HL-60 (cell line): ENCODE measurements at regions not wholly inside any gene's neighbourhood (a gene's known extent, or its start where the extent isn't known, plus 50 kb on each side); places are given as distances from the start of the nearest gene placed in this dataset.

ENCODE experiments used
- DNase-seq, 2 experiments: peaks; one replicate each; pipeline ENCODE4 v3.0.0-alpha.2; 2010 to 2020; ENCODE audit warnings: low read depth in 1 of 2, low spot score in 1 of 2
- H3K27ac ChIP-seq: fragments of 250-450 bp; sonication (Bioruptor Pico); replicated peaks from 2 replicates; pipeline ENCODE4 v1.5.1; 2020; ENCODE audit warnings: mild to moderate bottlenecking, moderate library complexity
- H3K27me3 ChIP-seq: fragments of 250-450 bp; sonication (Bioruptor Pico); 2 replicates; pipeline ENCODE4 v1.5.1; 2021; ENCODE audit warnings: mild to moderate bottlenecking, moderate library complexity; ENCODE audit not compliant: insufficient read depth, poor library complexity, severe bottlenecking
- H3K4me3 ChIP-seq: replicated peaks from 2 replicates; pipeline ENCODE4 v1.5.1; 2011; ENCODE audit warnings: mild to moderate bottlenecking, control low read depth, low read length; ENCODE audit not compliant: insufficient read depth
- CTCF ChIP-seq: IDR thresholded peaks from one replicate; pipeline ENCODE4 v1.5.1; 2011; ENCODE audit warnings: low read length, control low read depth, inconsistent platforms; ENCODE audit not compliant: insufficient read depth
- GABPA ChIP-seq: IDR thresholded peaks from 2 replicates; pipeline ENCODE4 v1.6.1; 2012; ENCODE audit warnings: low read depth
- POLR2AphosphoS5 ChIP-seq: IDR thresholded peaks from 2 replicates; pipeline ENCODE4 v1.6.1; 2012; ENCODE audit warnings: low read depth
- REST ChIP-seq: IDR thresholded peaks from 2 replicates; pipeline ENCODE4 v1.6.1; 2012; ENCODE audit warnings: low read depth; ENCODE audit not compliant: insufficient replicate concordance
- SPI1 ChIP-seq: IDR thresholded peaks from 2 replicates; pipeline ENCODE4 v1.6.1; 2012; ENCODE audit warnings: low read depth, mild to moderate bottlenecking, borderline replicate concordance

DNA sequence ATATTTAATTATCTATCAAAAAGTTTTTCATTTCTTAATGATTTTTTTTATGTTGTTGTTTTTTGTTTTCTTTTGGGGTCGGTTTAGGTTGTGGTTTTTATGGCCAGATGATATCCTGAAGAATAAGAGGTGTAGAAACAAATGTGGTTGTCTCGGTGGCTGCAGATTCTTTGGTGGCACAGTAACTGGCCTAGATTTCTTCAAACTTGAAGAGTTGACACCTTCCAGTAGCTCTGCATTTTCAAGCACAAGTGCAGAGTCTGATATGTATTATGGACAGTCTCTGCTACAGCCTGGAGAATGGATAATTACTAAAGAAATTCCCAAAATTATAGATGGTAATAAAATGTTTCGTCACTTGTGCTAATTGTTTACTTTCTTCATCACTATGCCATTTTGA, 82.6 kb downstream of the BLTP1 start:
- Histone ChIP-seq H3K27ac (no peak overlapping the region), H3K27me3 (no peaks in the 10 kb centered on the region), H3K4me3 (no peak overlapping the region)
- no peak for DNase-seq
- TF ChIP-seq SPI1 (no peak), REST (no peak), POLR2AphosphoS5 (no peak), GABPA (no peak)

- H3K4me3 ChIP-seq, result no peak overlapping the region
- TF ChIP-seq POLR2AphosphoS5 (no peak), GABPA (no peak), REST (no peak), SPI1 (no peak), CTCF (no peak)
- DNase-seq, result no peak
- no peak overlapping the region for H3K27ac ChIP-seq
- H3K27me3 ChIP-seq, result no peaks in the 10 kb centered on the region
Measured at GRCh38 chr4:122243785-122244184, 91.7 kb downstream of the BLTP1 start.

DNA sequence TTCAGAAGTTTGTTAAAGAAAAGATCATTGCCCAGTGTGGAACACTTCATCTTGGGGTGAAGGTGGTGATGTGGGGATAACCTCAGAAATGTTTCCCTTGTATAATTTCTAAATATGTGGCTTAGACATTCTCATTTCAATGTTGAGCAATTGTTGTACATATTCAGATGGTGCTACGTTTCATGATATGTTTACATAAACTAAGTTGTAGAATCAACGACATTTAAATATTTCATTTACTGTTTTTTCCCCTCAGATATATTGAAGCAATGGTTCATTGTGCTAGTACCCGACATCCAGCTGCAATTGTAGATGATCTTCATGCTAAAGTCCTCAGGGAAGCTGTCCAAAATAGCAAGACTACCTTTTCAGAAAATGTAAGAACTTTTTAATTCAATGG, 92.6 kb downstream of the BLTP1 start:
- Histone ChIP-seq H3K4me3 (no peak overlapping the region), H3K27me3 (no peaks in the 10 kb centered on the region), H3K27ac (no peak overlapping the region)
- TF ChIP-seq SPI1 (no peak), POLR2AphosphoS5 (no peak), GABPA (no peak), REST (no peak), CTCF (no peak)
- no peak for DNase-seq

- Histone ChIP-seq H3K4me3 (no peak overlapping the region), H3K27me3 (no peaks in the 10 kb centered on the region), H3K27ac (no peak overlapping the region)
- DNase-seq, result no peak
- TF ChIP-seq POLR2AphosphoS5 (no peak), REST (no peak), CTCF (no peak), SPI1 (no peak), GABPA (no peak)
Measured at GRCh38 chr4:122246551-122246950, 94.4 kb downstream of the BLTP1 start.
